ENCODE measurements at regions not wholly inside any gene's neighbourhood (a gene's known extent, or its start where the extent isn't known, plus 50 kb on each side); places are given as distances from the start of the nearest gene placed in this dataset.

DNA sequence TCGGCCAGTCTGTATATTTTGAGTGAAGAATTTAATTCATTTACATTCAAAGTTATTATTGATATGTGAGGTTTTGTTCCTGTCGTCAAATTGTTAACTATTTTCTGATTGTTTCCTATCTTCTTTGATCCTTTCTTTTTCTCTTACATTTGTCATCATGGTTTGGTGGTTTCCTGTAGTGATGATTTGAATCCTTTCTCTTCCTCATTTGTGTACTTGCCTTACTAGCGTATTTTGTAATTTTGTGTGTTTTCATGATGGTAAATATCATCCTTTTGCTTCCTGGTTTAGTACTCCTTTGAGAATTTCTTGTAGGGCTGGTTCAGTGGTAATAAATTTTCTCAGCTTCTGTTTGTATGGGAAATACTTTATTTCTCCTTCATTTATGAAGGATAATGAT lies 151.7 kb upstream of the CEP162 start:
- Mint-ChIP-seq H3K27ac (no peak overlapping the region), H3K9me3 (peaks cover 0 to 7% of the 10 kb centered on the region in 2 donors), H3K36me3 (no peaks in the 10 kb centered on the region)
- DNase-seq (ENCODE audit: low spot score in 2 of 2) = no peak
- no peak for ATAC-seq

- H3K27ac Mint-ChIP-seq = no peak overlapping the region
- peaks cover 4 to 13% of the 10 kb centered on the region in 2 donors for H3K9me3 Mint-ChIP-seq
- H3K36me3 Mint-ChIP-seq = no peaks in the 10 kb centered on the region
- DNase-seq (ENCODE audit: low spot score in 2 of 2) (no peak), ATAC-seq (no peak)
These were observed 144.8 kb upstream of the CEP162 start for GRCh38 chr6:84372290-84372689.

DNA sequence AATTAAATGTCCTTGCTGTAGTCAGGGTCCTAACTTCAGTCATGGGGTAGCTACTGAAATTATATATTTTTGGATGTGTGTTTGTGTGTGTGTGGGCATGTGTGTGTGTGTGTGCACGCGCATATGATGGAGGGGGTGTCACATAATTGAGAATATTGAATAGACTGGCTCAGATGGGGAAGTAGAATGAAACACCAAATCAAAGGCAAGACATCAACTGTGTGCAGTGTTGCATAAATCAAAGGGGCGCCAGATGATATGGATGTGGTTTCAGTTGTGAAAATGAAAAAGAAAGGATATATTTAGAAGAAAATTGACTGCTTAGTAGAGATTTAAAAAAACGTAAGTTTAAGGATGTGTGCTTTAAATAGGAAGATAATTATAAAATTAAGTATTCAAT lies 144.2 kb upstream of the CEP162 start:
- peaks cover 4 to 13% of the 10 kb centered on the region in 2 donors for H3K9me3 Mint-ChIP-seq
- no peak for ATAC-seq
- H3K27ac Mint-ChIP-seq = no peak overlapping the region
- no peaks in the 10 kb centered on the region for H3K36me3 Mint-ChIP-seq
- no peak for DNase-seq (ENCODE audit: low spot score in 2 of 2)

- ATAC-seq = no peak
- Mint-ChIP-seq H3K9me3 (no peaks in the 10 kb centered on the region), H3K27ac (no peak overlapping the region), H3K36me3 (no peaks in the 10 kb centered on the region)
- DNase-seq (ENCODE audit: low spot score in 2 of 2) = no peak
These were observed 134.9 kb upstream of the CEP162 start for GRCh38 chr6:84362193-84362821.

- no peak for DNase-seq (ENCODE audit: low spot score in 2 of 2)
- H3K36me3 Mint-ChIP-seq = no peaks in the 10 kb centered on the region
- H3K27ac Mint-ChIP-seq = no peak overlapping the region
- ATAC-seq = no peak
- H3K9me3 Mint-ChIP-seq = no peaks in the 10 kb centered on the region
These were observed 134.1 kb upstream of the CEP162 start for GRCh38 chr6:84361372-84362192.

DNA sequence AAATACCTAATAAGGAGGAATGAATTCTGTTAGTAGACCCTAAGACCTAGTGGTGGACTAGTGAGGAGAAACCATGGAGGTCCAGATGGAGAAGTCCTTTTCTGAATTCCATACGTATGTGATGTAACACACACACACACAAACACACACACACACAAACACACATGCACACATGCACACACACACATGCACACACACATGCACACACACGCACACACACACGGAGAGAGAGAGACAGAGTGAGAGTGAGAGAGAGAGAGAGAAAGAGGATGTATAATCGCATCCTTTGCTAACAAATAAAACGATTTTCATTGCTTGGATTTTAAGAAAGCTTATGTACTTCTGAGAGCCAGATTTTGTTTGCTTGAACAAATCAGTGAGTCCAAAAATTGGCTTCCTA lies 132.6 kb upstream of the CEP162 start:
- DNase-seq (ENCODE audit: low spot score in 2 of 2) = no peak
- Mint-ChIP-seq H3K36me3 (no peaks in the 10 kb centered on the region), H3K9me3 (peaks cover 0 to 4% of the 10 kb centered on the region in 2 donors), H3K27ac (no peak overlapping the region)
- no peak for ATAC-seq

DNA sequence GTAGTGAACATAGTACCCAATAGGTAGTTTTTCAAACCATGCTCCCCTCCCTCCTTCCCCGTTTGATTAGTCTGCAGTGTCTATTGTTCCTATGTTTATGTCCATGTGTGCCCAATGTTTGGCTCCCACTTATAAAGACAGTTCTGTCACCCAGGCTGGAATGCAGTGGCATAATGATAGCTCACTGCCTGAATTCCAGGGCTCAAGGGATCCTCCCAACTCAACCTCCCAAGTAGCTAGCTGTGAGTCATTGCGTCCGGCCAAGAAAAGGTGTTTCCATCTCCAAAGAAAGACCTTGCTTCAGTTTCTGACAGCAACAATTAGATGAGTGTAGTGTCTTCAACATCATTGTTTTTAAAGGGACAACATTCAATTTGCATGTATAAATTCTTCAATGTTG lies 131.1 kb upstream of the CEP162 start:
- Mint-ChIP-seq H3K9me3 (peaks cover 0 to 4% of the 10 kb centered on the region in 2 donors), H3K36me3 (no peaks in the 10 kb centered on the region), H3K27ac (no peak overlapping the region)
- no peak for DNase-seq (ENCODE audit: low spot score in 2 of 2)
- no peak for ATAC-seq

DNA sequence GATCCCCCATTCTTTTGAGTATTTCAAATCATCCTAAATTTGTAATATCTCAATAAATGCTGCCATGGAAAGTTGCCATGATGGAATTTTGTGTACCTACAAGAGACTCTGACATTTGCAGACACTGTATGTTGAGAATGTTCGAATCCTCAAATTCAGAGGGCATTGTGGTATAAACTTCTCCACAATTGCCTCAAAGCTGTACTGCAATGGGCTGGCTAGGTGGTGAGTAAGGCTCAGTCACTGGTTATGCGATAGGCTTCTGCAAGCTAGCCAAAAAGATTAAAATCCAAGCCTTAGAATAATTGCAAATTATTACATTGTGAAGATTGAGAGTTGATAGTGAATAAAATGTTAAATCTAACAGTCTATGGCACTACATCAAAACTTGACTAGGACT lies 130.2 kb upstream of the CEP162 start:
- DNase-seq (ENCODE audit: low spot score in 2 of 2) (no peak), ATAC-seq (no peak)
- H3K9me3 Mint-ChIP-seq = peaks cover 0 to 4% of the 10 kb centered on the region in 2 donors
- H3K36me3 Mint-ChIP-seq = no peaks in the 10 kb centered on the region
- H3K27ac Mint-ChIP-seq = no peak overlapping the region

- no peaks in the 10 kb centered on the region for H3K36me3 Mint-ChIP-seq
- H3K9me3 Mint-ChIP-seq = peaks cover 0 to 4% of the 10 kb centered on the region in 2 donors
- H3K27ac Mint-ChIP-seq = no peak overlapping the region
- DNase-seq (ENCODE audit: low spot score in 2 of 2) (no peak), ATAC-seq (no peak)
These were observed 129.5 kb upstream of the CEP162 start for GRCh38 chr6:84356907-84357306.

DNA sequence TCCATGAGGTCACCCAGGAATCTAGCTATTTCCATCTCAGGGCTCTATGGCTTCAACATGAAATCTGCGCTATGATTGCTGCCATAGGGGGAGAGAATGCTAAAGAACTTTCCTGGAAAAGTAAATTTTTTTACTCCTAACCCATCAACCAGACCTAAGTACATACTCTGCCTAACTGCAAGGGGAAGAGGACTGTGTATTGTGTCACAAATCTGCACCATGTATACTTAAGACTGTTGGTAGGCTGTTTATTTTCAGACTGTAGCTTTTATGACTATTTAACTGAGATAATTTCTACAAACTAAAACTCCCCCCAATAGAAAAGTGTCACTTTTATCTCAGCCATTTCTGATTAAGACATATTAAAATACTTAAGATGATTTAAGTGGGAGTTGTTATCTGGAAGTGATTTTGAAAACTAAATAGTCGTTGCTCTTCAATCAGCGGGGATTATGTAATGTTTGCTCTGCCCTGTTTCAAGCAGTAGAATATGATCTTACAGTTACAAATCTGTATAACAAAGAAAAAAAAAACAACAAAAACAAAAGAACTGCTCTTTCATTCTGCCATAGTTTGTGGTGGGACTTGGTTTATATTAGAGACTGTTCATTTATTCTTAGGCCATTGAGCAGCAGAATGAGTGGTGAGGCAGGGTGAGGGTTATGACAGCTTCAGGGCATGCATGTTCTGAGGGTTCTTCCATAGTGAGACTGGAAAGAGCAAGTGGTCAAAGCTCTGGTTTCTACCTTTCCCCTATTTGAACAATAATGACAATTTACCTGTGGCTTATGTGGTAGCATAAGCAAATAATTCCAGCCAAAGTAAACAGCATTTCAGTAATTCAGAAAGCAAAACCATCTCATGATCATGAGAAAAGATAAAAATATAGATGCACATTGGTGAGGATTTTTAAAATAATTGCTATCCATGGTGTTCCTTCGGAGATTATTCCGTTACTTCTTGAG lies 126.3 kb upstream of the CEP162 start:
- DNase-seq (ENCODE audit: low spot score in 2 of 2) (no peak), ATAC-seq (no peak)
- Mint-ChIP-seq H3K9me3 (peaks cover 0 to 4% of the 10 kb centered on the region in 2 donors), H3K36me3 (no peaks in the 10 kb centered on the region), H3K27ac (no peak overlapping the region)

DNA sequence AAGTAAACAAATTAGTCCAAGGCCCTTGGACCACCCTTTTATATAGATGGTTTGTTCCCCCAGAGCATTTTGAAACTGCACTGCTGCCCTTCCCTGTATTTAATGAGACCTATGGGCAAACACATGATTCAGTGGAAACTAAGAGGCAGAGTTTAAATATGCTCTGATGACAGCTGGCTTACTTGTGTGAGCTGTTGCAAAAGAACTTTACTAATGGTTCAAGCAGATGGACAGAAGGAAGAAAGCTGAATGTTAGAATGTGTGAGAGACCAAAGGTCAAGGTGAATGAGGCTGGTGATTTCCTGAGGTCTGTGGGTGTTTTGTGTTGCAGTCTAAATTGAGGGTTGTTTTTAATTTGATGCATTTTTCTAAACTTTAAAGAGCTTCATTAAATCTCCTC lies 123.0 kb upstream of the CEP162 start:
- H3K27ac Mint-ChIP-seq = no peak overlapping the region
- ATAC-seq (no peak), DNase-seq (ENCODE audit: low spot score in 2 of 2) (no peak)
- no peaks in the 10 kb centered on the region for H3K9me3 Mint-ChIP-seq
- no peaks in the 10 kb centered on the region for H3K36me3 Mint-ChIP-seq

- H3K9me3 Mint-ChIP-seq = no peaks in the 10 kb centered on the region
- DNase-seq (ENCODE audit: low spot score in 2 of 2) (no peak), ATAC-seq (no peak)
- H3K36me3 Mint-ChIP-seq = no peaks in the 10 kb centered on the region
- no peak overlapping the region for H3K27ac Mint-ChIP-seq
These were observed 122.1 kb upstream of the CEP162 start for GRCh38 chr6:84349542-84349941.

DNA sequence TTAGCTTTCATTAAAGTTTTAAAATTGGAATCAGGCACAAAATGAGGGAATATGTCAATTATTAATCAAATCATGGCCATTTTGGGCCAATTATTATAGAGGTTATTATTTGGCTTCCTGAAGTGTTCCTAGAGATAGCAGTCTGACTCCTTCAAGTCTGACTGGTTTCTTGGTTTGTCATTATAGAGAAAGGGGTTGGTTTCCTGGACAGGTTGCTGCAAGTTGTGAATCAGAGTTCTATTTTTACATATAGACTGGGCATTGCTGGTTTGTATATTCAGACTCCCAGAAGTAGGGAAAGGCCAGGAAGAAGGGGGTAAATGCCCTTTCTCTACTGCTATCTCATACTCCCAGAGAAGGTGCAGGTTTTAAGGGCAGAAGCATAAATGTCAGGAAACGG lies 121.4 kb upstream of the CEP162 start:
- ATAC-seq = no peak
- Mint-ChIP-seq H3K36me3 (no peaks in the 10 kb centered on the region), H3K9me3 (no peaks in the 10 kb centered on the region), H3K27ac (no peak overlapping the region)
- no peak for DNase-seq (ENCODE audit: low spot score in 2 of 2)

- no peak overlapping the region for H3K27ac Mint-ChIP-seq
- no peak for DNase-seq (ENCODE audit: low spot score in 2 of 2)
- ATAC-seq = no peak
- H3K36me3 Mint-ChIP-seq = no peaks in the 10 kb centered on the region
- H3K9me3 Mint-ChIP-seq = peaks cover 0 to under 1% of the 10 kb centered on the region in 2 donors
These were observed 118.9 kb upstream of the CEP162 start for GRCh38 chr6:84346372-84346771.

GRCh38 chr6:84344005-84344404 lies 116.6 kb upstream of the CEP162 start:
- H3K27ac Mint-ChIP-seq = no peak overlapping the region
- no peaks in the 10 kb centered on the region for H3K36me3 Mint-ChIP-seq
- H3K9me3 Mint-ChIP-seq = peaks cover 9 to 11% of the 10 kb centered on the region in 2 donors
- ATAC-seq = no peak
- no peak for DNase-seq (ENCODE audit: low spot score in 2 of 2)

- DNase-seq (ENCODE audit: low spot score in 2 of 2) (no peak), ATAC-seq (no peak)
- H3K27ac Mint-ChIP-seq = no peak overlapping the region
- peaks cover 17 to 27% of the 10 kb centered on the region in 2 donors for H3K9me3 Mint-ChIP-seq
- H3K36me3 Mint-ChIP-seq = peaks cover 0 to 8% of the 10 kb centered on the region in 2 donors
These were observed 113.0 kb upstream of the CEP162 start for GRCh38 chr6:84340422-84340821.

GRCh38 chr6:84333842-84334241 lies 106.4 kb upstream of the CEP162 start:
- no peak for DNase-seq (ENCODE audit: low spot score in 2 of 2)
- H3K36me3 Mint-ChIP-seq = peaks cover 0 to 8% of the 10 kb centered on the region in 2 donors
- H3K27ac Mint-ChIP-seq = no peak overlapping the region
- no peak for ATAC-seq
- peaks cover 8 to 17% of the 10 kb centered on the region in 2 donors for H3K9me3 Mint-ChIP-seq
